Liver (tissue), 8 donors: ENCODE measurements at regions not wholly inside any gene's neighbourhood (a gene's known extent, or its start where the extent isn't known, plus 50 kb on each side); places are given as distances from the start of the nearest gene placed in this dataset.

Experiments used
- DNase-seq: peaks from one replicate; pipeline ENCODE4 v3.0.0-alpha.2; 2017; ENCODE audit warnings: low spot score
- H3K27ac ChIP-seq, 2 donors: one replicate each; pipeline ENCODE4 v1.7.0; 2013; ENCODE audit warnings: inconsistent platforms in 2 of 2, low read length in 2 of 2, control low read depth in 1 of 2, low read depth in 1 of 2, mild to moderate bottlenecking in 1 of 2
- H3K27me3 ChIP-seq, 4 donors: one replicate each; pipeline versions ENCODE4 v1.6.1 to v1.7.0; 2013; ENCODE audit warnings: low read length in 3 of 4, inconsistent platforms in 1 of 4, mild to moderate bottlenecking in 1 of 4, moderate library complexity in 1 of 4; ENCODE audit not compliant: control insufficient read depth in 4 of 4, insufficient read depth in 4 of 4
- H3K36me3 ChIP-seq, 4 donors: one replicate each; pipeline versions ENCODE4 v1.6.1 to v1.7.0; 2013; ENCODE audit warnings: low read length in 3 of 4, mild to moderate bottlenecking in 3 of 4, low read depth in 1 of 4, moderate library complexity in 1 of 4; ENCODE audit not compliant: control insufficient read depth in 4 of 4, insufficient read depth in 3 of 4
- H3K4me1 ChIP-seq, 4 donors: one replicate each; pipeline versions ENCODE4 v1.6.1 to v1.7.0; 2013; ENCODE audit warnings: low read length in 3 of 4, mild to moderate bottlenecking in 3 of 4, moderate library complexity in 1 of 4; ENCODE audit not compliant: control insufficient read depth in 4 of 4, insufficient read depth in 4 of 4
- H3K4me3 ChIP-seq, 3 donors: one replicate each; pipeline versions ENCODE4 v1.6.1 to v1.7.0; 2013; ENCODE audit warnings: low read length in 3 of 3, control low read depth in 1 of 3, low read depth in 1 of 3, mild to moderate bottlenecking in 1 of 3
- H3K9ac ChIP-seq, 2 donors: one replicate each; pipeline ENCODE4 v1.7.0; 2013; ENCODE audit warnings: low read length in 2 of 2, mild to moderate bottlenecking in 2 of 2, moderate library complexity in 2 of 2, control low read depth in 1 of 2, low read depth in 1 of 2
- H3K9me3 ChIP-seq, 4 donors: one replicate each; pipeline versions ENCODE4 v1.6.1 to v1.7.0; 2013; ENCODE audit warnings: low read length in 3 of 4; ENCODE audit not compliant: control insufficient read depth in 4 of 4
- ATF3 ChIP-seq: IDR thresholded peaks from 2 replicates; pipeline ENCODE4 v1.6.1; 2016; ENCODE audit warnings: antibody characterized with exemption
- EGR1 ChIP-seq, 2 donors: IDR thresholded peaks; 2 replicates each; pipeline ENCODE4 v1.6.1; 2016 to 2018; ENCODE audit warnings: antibody characterized with exemption in 2 of 2, low read depth in 2 of 2
- FOXA1 ChIP-seq: IDR thresholded peaks from 2 replicates; pipeline ENCODE4 v1.6.1; 2016; ENCODE audit warnings: antibody characterized with exemption
- FOXA2 ChIP-seq: IDR thresholded peaks from 2 replicates; pipeline ENCODE4 v1.6.1; 2016; ENCODE audit warnings: antibody characterized with exemption
- GABPA ChIP-seq, 2 donors: IDR thresholded peaks in 1 of 2; conservative IDR thresholded peaks in 1 of 2; 2 replicates each; pipeline ENCODE4 v1.6.1; 2016; ENCODE audit warnings: antibody characterized with exemption in 2 of 2, mild to moderate bottlenecking in 1 of 2, moderate library complexity in 1 of 2
- HNF4A ChIP-seq, 2 donors: conservative IDR thresholded peaks; 2 replicates each; pipeline ENCODE4 v1.6.1; 2016; ENCODE audit warnings: antibody characterized with exemption in 2 of 2, mild to moderate bottlenecking in 2 of 2
- HNF4G ChIP-seq: IDR thresholded peaks from 2 replicates; pipeline ENCODE4 v1.6.1; 2016; ENCODE audit warnings: antibody characterized with exemption
- JUND ChIP-seq, 2 donors: IDR thresholded peaks; 2 replicates each; pipeline ENCODE4 v1.6.1; 2016; ENCODE audit warnings: antibody characterized with exemption in 2 of 2
- NR2F2 ChIP-seq: IDR thresholded peaks from 2 replicates; pipeline ENCODE4 v1.6.1; 2016; ENCODE audit warnings: antibody characterized with exemption
- RAD21 ChIP-seq, 2 donors: IDR thresholded peaks; 2 replicates each; pipeline ENCODE4 v1.6.1; 2016; ENCODE audit warnings: antibody characterized with exemption in 2 of 2, mild to moderate bottlenecking in 2 of 2
- RXRA ChIP-seq, 2 donors: IDR thresholded peaks; 2 replicates each; pipeline ENCODE4 v1.6.1; 2017 to 2018; ENCODE audit warnings: antibody characterized with exemption in 2 of 2, mild to moderate bottlenecking in 1 of 2
- SP1 ChIP-seq: IDR thresholded peaks from 2 replicates; pipeline ENCODE4 v1.6.1; 2018; ENCODE audit warnings: antibody characterized with exemption, mild to moderate bottlenecking
- YY1 ChIP-seq: IDR thresholded peaks from 2 replicates; pipeline ENCODE4 v1.6.1; 2016; ENCODE audit warnings: antibody characterized with exemption, mild to moderate bottlenecking
- WGBS: extraction: QIAGEN DNeasy Blood & Tissue Kit; methylation state at CpG from one replicate; pipeline ENCODE4 v1.1.7; 2013; 5-methylcytosine and 5-hydroxymethylcytosine counted together
- TF ChIP-seq, protein P1 (sequence below): fragments of 150-350 bp; IDR thresholded peaks from 2 replicates; pipeline ENCODE4 v1.5.1; 2017; ENCODE audit warnings: improper control_type of control experiment, low read depth, low read length; ENCODE audit not compliant: missing input control
- TF ChIP-seq, protein P2 (sequence below): IDR thresholded peaks from 2 replicates; pipeline ENCODE4 v1.6.1; 2016; ENCODE audit warnings: antibody characterized with exemption
- TF ChIP-seq, protein P3 (sequence below): IDR thresholded peaks from 2 replicates; pipeline ENCODE4 v1.6.1; 2016; ENCODE audit warnings: antibody characterized with exemption, mild to moderate bottlenecking
- donor health status: healthy.
- donor health status: healthy.
- donor health status: healthy.
- donor health status: healthy.
- donor health status: healthy.

GRCh38 chr13:72585254-72585653, 142.2 kb downstream of the MZT1 start:
- H3K4me1 ChIP-seq, result no peaks in the 10 kb centered on the region
- H3K36me3 ChIP-seq, result no peaks in the 10 kb centered on the region
- no peak overlapping the region for H3K27ac ChIP-seq
- H3K9ac ChIP-seq, result no peak overlapping the region
- no peak overlapping the region for H3K4me3 ChIP-seq
- TF ChIP-seq EGR1 (IDR thresholded peaks at IDR 0.05; ENCODE audit: low read depth in 2 of 2) (no peak), HNF4A (conservative IDR thresholded peaks at IDR 0.05) (peak in 1 of 2 donors; percentile 6), GABPA (IDR thresholded peaks at IDR 0.05 in 1 of 2, conservative IDR thresholded peaks at IDR 0.05 in 1 of 2) (no peak), NR2F2 (no peak)
- H3K9me3 ChIP-seq, result no peaks in the 10 kb centered on the region
- 56% methylated on average over 2 of the region's 2 CpGs for WGBS
- H3K27me3 ChIP-seq, result peaks cover 0 to 2% (median 0%) of the 10 kb centered on the region in 4 donors
- DNase-seq, result no peak

- no peak overlapping the region for H3K9ac ChIP-seq
- peaks cover 0 to 2% (median 0%) of the 10 kb centered on the region in 4 donors for H3K27me3 ChIP-seq
- no peak overlapping the region for H3K4me3 ChIP-seq
- no peaks in the 10 kb centered on the region for H3K4me1 ChIP-seq
- TF ChIP-seq SP1 (no peak), YY1 (no peak), RAD21 (IDR thresholded peaks at IDR 0.05) (no peak), GABPA (IDR thresholded peaks at IDR 0.05 in 1 of 2, conservative IDR thresholded peaks at IDR 0.05 in 1 of 2) (no peak)
- TF ChIP-seq, protein P1, sequence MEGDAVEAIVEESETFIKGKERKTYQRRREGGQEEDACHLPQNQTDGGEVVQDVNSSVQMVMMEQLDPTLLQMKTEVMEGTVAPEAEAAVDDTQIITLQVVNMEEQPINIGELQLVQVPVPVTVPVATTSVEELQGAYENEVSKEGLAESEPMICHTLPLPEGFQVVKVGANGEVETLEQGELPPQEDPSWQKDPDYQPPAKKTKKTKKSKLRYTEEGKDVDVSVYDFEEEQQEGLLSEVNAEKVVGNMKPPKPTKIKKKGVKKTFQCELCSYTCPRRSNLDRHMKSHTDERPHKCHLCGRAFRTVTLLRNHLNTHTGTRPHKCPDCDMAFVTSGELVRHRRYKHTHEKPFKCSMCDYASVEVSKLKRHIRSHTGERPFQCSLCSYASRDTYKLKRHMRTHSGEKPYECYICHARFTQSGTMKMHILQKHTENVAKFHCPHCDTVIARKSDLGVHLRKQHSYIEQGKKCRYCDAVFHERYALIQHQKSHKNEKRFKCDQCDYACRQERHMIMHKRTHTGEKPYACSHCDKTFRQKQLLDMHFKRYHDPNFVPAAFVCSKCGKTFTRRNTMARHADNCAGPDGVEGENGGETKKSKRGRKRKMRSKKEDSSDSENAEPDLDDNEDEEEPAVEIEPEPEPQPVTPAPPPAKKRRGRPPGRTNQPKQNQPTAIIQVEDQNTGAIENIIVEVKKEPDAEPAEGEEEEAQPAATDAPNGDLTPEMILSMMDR, result no peak
- no peaks in the 10 kb centered on the region for H3K36me3 ChIP-seq
- WGBS, result 44% methylated on average over 2 of the region's 2 CpGs
- H3K9me3 ChIP-seq, result peaks cover 2 to 6% (median 5%) of the 10 kb centered on the region in 4 donors
- DNase-seq, result no peak
- H3K27ac ChIP-seq, result no peak overlapping the region
Observed at GRCh38 chr13:72571191-72571590, 156.2 kb downstream of the MZT1 start.

DNA sequence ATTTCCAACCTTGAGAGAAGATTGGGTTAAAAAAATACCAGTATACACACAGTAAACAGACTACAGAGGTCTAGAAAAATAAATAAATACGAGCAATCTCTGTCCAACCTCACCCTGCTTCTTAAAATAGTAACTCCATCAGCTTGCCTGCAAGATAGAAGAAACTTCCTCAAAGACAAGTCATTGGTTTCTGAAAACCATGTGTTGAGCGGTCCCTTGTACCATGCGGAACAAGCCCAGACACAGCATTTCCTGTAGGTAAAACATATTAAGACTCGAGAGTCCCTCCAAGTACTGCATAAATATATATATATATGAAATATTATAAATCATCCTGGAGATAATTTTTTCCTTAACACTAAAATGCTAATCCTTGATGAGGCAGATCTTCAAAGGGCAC, 157.4 kb downstream of the MZT1 start:
- no peaks in the 10 kb centered on the region for H3K4me1 ChIP-seq
- H3K9me3 ChIP-seq, result peaks cover 0 to 4% (median 1%) of the 10 kb centered on the region in 4 donors
- H3K4me3 ChIP-seq, result no peak overlapping the region
- no peaks in the 10 kb centered on the region for H3K36me3 ChIP-seq
- no peak overlapping the region for H3K9ac ChIP-seq
- 47% methylated on average over 4 of the region's 4 CpGs for WGBS
- no peak for DNase-seq
- peaks cover 0 to 2% (median 0%) of the 10 kb centered on the region in 4 donors for H3K27me3 ChIP-seq
- H3K27ac ChIP-seq, result no peak overlapping the region
- TF ChIP-seq HNF4G (no peak), FOXA2 (no peak), EGR1 (IDR thresholded peaks at IDR 0.05; ENCODE audit: low read depth in 2 of 2) (no peak), ATF3 (no peak), GABPA (IDR thresholded peaks at IDR 0.05 in 1 of 2, conservative IDR thresholded peaks at IDR 0.05 in 1 of 2) (no peak), RXRA (IDR thresholded peaks at IDR 0.05) (no peak), FOXA1 (no peak), RAD21 (IDR thresholded peaks at IDR 0.05) (no peak), JUND (IDR thresholded peaks at IDR 0.05) (no peak)
- TF ChIP-seq, protein P2, sequence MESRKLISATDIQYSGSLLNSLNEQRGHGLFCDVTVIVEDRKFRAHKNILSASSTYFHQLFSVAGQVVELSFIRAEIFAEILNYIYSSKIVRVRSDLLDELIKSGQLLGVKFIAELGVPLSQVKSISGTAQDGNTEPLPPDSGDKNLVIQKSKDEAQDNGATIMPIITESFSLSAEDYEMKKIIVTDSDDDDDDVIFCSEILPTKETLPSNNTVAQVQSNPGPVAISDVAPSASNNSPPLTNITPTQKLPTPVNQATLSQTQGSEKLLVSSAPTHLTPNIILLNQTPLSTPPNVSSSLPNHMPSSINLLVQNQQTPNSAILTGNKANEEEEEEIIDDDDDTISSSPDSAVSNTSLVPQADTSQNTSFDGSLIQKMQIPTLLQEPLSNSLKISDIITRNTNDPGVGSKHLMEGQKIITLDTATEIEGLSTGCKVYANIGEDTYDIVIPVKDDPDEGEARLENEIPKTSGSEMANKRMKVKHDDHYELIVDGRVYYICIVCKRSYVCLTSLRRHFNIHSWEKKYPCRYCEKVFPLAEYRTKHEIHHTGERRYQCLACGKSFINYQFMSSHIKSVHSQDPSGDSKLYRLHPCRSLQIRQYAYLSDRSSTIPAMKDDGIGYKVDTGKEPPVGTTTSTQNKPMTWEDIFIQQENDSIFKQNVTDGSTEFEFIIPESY, result no peak
- TF ChIP-seq, protein P1, result no peak
- TF ChIP-seq, protein P3, sequence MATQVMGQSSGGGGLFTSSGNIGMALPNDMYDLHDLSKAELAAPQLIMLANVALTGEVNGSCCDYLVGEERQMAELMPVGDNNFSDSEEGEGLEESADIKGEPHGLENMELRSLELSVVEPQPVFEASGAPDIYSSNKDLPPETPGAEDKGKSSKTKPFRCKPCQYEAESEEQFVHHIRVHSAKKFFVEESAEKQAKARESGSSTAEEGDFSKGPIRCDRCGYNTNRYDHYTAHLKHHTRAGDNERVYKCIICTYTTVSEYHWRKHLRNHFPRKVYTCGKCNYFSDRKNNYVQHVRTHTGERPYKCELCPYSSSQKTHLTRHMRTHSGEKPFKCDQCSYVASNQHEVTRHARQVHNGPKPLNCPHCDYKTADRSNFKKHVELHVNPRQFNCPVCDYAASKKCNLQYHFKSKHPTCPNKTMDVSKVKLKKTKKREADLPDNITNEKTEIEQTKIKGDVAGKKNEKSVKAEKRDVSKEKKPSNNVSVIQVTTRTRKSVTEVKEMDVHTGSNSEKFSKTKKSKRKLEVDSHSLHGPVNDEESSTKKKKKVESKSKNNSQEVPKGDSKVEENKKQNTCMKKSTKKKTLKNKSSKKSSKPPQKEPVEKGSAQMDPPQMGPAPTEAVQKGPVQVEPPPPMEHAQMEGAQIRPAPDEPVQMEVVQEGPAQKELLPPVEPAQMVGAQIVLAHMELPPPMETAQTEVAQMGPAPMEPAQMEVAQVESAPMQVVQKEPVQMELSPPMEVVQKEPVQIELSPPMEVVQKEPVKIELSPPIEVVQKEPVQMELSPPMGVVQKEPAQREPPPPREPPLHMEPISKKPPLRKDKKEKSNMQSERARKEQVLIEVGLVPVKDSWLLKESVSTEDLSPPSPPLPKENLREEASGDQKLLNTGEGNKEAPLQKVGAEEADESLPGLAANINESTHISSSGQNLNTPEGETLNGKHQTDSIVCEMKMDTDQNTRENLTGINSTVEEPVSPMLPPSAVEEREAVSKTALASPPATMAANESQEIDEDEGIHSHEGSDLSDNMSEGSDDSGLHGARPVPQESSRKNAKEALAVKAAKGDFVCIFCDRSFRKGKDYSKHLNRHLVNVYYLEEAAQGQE, result no peak
